PC-9 (cell line): ENCODE measurements at regions not wholly inside any gene's neighbourhood (a gene's known extent, or its start where the extent isn't known, plus 50 kb on each side); places are given as distances from the start of the nearest gene placed in this dataset.

Experiments used
- BruUV-seq: library from RNA; stranded (reverse); fragments of 400-500 nt; replicated peaks from 2 replicates; lab custom pipeline; 2021; lab: Mats Ljungman, UMichigan
- CTCF ChIA-PET: fragments of 300-600 bp; sonication (Branson Sonifier 250); formaldehyde crosslinking; loops from one replicate; lab custom pipeline; 2022; ENCODE audit warnings: antibody characterized with exemption; lab: Charles Lee
- POLR2A ChIA-PET: fragments of 300-600 bp; sonication (Branson Sonifier 250); formaldehyde crosslinking; loops from one replicate; lab custom pipeline; 2022; ENCODE audit warnings: antibody characterized with exemption; ENCODE audit not compliant: unreplicated experiment; lab: Charles Lee
- DNase-seq, 2 experiments: peaks; one replicate each; pipeline versions ENCODE4 v3.0.0 to v3.0.0-alpha.2; 2015 to 2022; ENCODE audit warnings: mixed read lengths in 1 of 2
- H2AFZ ChIP-seq: fragments of 200-600 bp; sonication (generic); 2 replicates; pipeline ENCODE4 v1.8.1; 2017; ENCODE audit warnings: antibody characterized with exemption
- H3F3A ChIP-seq: fragments of 200-600 bp; sonication (generic); 2 replicates; pipeline ENCODE4 v1.8.1; 2017; ENCODE audit warnings: antibody characterized with exemption, mild to moderate bottlenecking, low read depth; ENCODE audit not compliant: insufficient read depth
- H3K27ac ChIP-seq: fragments of 200-600 bp; sonication (generic); 2 replicates; pipeline ENCODE4 v1.6.1; 2016; ENCODE audit warnings: mixed run types
- H3K27me3 ChIP-seq: fragments of 200-600 bp; sonication (generic); 2 replicates; pipeline ENCODE4 v1.6.1; 2016; ENCODE audit warnings: low read depth, mixed run types; ENCODE audit not compliant: insufficient read depth
- H3K36me3 ChIP-seq: fragments of 200-600 bp; sonication (generic); 2 replicates; pipeline ENCODE4 v1.6.1; 2016; ENCODE audit warnings: low read depth, mixed run types
- H3K4me1 ChIP-seq: fragments of 200-600 bp; sonication (generic); replicated peaks from 2 replicates; pipeline ENCODE4 v1.6.1; 2016; ENCODE audit warnings: mixed run types; ENCODE audit not compliant: insufficient read depth
- H3K4me2 ChIP-seq: fragments of 200-600 bp; sonication (generic); 2 replicates; pipeline ENCODE4 v1.6.1; 2017; ENCODE audit warnings: mixed run types
- H3K4me3 ChIP-seq: fragments of 200-600 bp; sonication (generic); 2 replicates; pipeline ENCODE4 v1.6.1; 2016; ENCODE audit warnings: mixed run types
- H3K79me2 ChIP-seq: fragments of 200-600 bp; sonication (generic); 2 replicates; pipeline ENCODE4 v1.6.1; 2017; ENCODE audit warnings: low read depth, mixed run types
- H3K9me2 ChIP-seq: fragments of 200-600 bp; sonication (generic); 2 replicates; pipeline ENCODE4 v1.8.1; 2017; ENCODE audit warnings: mild to moderate bottlenecking; ENCODE audit not compliant: insufficient read depth
- H3K9me3 ChIP-seq: fragments of 200-600 bp; sonication (generic); 2 replicates; pipeline ENCODE4 v1.8.1; 2016; ENCODE audit warnings: low read depth; ENCODE audit not compliant: insufficient read depth
- H4K20me1 ChIP-seq: fragments of 200-600 bp; sonication (generic); 2 replicates; pipeline ENCODE4 v1.8.1; 2017; ENCODE audit not compliant: insufficient read depth
- EZH2 ChIP-seq: fragments of 200-600 bp; sonication (generic); IDR thresholded peaks from 2 replicates; pipeline ENCODE4 v1.8.0; 2017; ENCODE audit warnings: antibody characterized with exemption, low read depth
- intact Hi-C: fragments of 100-400 bp; cut with micrococcal nuclease; formaldehyde crosslinking; loops from one replicate; pipeline ENCODE4 v1.10.0; 2022; ENCODE audit not compliant: unreplicated experiment
- TF ChIP-seq, protein P1 (sequence below): fragments of 200-600 bp; sonication (generic); conservative IDR thresholded peaks from 2 replicates; pipeline ENCODE4 v1.6.1; 2017; ENCODE audit warnings: mixed run types, antibody characterized with exemption, mild to moderate bottlenecking, moderate library complexity

DNA sequence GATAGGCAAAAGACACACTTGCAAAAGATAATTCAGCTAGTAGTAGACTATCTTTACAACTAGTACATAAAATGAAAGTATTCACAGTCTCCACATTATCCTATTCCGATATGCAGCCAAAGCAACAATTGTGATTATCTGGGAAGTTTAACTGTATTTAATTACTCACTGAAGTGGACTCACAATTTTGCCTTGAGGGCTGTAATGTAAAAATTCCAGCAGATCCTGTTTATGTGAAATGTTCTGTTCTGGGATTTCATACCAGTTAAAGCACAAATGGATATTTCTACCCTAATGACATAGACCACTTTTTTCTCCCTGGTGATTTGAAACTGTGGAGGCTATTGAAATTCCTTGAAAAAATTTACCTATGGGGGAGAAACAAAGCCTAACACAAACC lies 474.4 kb upstream of the EDIL3 start:
- ChIA-PET CTCF (no interaction called here), POLR2A (no interaction called here)
- no peaks in the 10 kb centered on the region for H3K79me2 ChIP-seq
- H3K9me3 ChIP-seq, result no peaks in the 10 kb centered on the region
- no peaks in the 10 kb centered on the region for H3K4me1 ChIP-seq
- no peaks in the 10 kb centered on the region for H3K9me2 ChIP-seq
- TF ChIP-seq, protein P1, sequence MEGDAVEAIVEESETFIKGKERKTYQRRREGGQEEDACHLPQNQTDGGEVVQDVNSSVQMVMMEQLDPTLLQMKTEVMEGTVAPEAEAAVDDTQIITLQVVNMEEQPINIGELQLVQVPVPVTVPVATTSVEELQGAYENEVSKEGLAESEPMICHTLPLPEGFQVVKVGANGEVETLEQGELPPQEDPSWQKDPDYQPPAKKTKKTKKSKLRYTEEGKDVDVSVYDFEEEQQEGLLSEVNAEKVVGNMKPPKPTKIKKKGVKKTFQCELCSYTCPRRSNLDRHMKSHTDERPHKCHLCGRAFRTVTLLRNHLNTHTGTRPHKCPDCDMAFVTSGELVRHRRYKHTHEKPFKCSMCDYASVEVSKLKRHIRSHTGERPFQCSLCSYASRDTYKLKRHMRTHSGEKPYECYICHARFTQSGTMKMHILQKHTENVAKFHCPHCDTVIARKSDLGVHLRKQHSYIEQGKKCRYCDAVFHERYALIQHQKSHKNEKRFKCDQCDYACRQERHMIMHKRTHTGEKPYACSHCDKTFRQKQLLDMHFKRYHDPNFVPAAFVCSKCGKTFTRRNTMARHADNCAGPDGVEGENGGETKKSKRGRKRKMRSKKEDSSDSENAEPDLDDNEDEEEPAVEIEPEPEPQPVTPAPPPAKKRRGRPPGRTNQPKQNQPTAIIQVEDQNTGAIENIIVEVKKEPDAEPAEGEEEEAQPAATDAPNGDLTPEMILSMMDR, result no peak
- TF ChIP-seq EZH2, result no peak
- intact Hi-C loops, result no loop called here
- BruUV-seq, result no TSS peak
- no peak overlapping the region for H2AFZ ChIP-seq
- no peaks in the 10 kb centered on the region for H3K36me3 ChIP-seq
- no peaks in the 10 kb centered on the region for H3F3A ChIP-seq
- no peaks in the 10 kb centered on the region for H4K20me1 ChIP-seq
- H3K27me3 ChIP-seq, result no peaks in the 10 kb centered on the region
- H3K4me2 ChIP-seq, result no peak overlapping the region
- no peak overlapping the region for H3K27ac ChIP-seq
- no peak overlapping the region for H3K4me3 ChIP-seq
- DNase-seq, result no peak

DNA sequence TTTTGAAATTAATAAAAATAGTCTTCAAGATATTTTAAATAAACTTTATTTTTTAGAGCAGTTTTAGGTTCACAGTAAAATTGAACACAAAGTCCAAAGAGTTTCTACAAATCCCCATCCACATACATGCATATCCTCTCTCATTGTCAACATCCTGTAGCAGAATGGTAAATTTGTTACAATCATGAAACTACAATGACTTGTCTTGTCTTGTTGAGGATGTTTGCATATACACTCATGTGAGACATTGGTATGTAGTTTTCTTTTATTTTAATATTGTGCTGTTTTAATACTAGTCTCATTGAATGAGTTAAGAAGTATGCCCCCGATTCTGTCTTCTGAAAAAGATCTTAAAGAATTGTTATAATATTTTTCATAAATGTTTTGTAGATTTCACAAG lies 447.0 kb upstream of the EDIL3 start:
- no peak overlapping the region for H3K27ac ChIP-seq
- H3K27me3 ChIP-seq, result no peaks in the 10 kb centered on the region
- H3K4me1 ChIP-seq, result no peaks in the 10 kb centered on the region
- H3K4me3 ChIP-seq, result no peak overlapping the region
- BruUV-seq, result no TSS peak
- no peaks in the 10 kb centered on the region for H3K79me2 ChIP-seq
- DNase-seq, result no peak
- ChIA-PET CTCF (no interaction called here), POLR2A (no interaction called here)
- no peaks in the 10 kb centered on the region for H3K9me3 ChIP-seq
- H3K9me2 ChIP-seq, result no peaks in the 10 kb centered on the region
- H4K20me1 ChIP-seq, result no peaks in the 10 kb centered on the region
- intact Hi-C loops, result no loop called here
- H3F3A ChIP-seq, result no peaks in the 10 kb centered on the region
- no peak overlapping the region for H2AFZ ChIP-seq
- TF ChIP-seq, protein P1, result no peak
- no peak for TF ChIP-seq EZH2
- H3K4me2 ChIP-seq, result no peak overlapping the region
- H3K36me3 ChIP-seq, result no peaks in the 10 kb centered on the region

DNA sequence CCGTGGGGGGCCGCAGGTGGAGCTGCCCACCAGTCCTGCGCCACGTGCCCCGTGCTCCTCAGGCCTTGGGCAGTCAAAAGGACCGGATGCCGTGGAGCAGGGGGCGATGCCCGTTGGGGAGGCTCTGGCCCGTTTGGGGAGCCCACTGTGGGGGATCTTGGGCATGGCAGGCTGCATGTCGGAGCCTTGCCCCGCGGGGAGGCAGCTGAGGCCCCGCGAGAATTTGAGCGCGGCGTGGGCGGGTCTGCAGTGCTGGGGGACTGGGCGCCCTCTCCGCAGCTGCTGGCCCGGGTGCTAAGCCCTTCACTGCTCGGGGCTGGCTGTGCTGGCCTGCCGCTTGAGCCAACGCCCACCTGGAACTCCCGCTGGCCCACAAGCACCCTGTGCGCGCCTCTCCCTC lies 445.6 kb upstream of the EDIL3 start:
- no peak overlapping the region for H3K4me2 ChIP-seq
- intact Hi-C loops, result no loop called here
- no TSS peak for BruUV-seq
- DNase-seq, result no peak
- H3K27ac ChIP-seq, result no peak overlapping the region
- H3K9me3 ChIP-seq, result no peaks in the 10 kb centered on the region
- no peaks in the 10 kb centered on the region for H3K4me1 ChIP-seq
- H3K9me2 ChIP-seq, result no peaks in the 10 kb centered on the region
- H2AFZ ChIP-seq, result no peak overlapping the region
- TF ChIP-seq, protein P1, result no peak
- no peak for TF ChIP-seq EZH2
- H3K27me3 ChIP-seq, result no peaks in the 10 kb centered on the region
- no peak overlapping the region for H3K4me3 ChIP-seq
- ChIA-PET POLR2A (no interaction called here), CTCF (no interaction called here)
- no peaks in the 10 kb centered on the region for H3K36me3 ChIP-seq
- no peaks in the 10 kb centered on the region for H4K20me1 ChIP-seq
- no peaks in the 10 kb centered on the region for H3K79me2 ChIP-seq
- no peaks in the 10 kb centered on the region for H3F3A ChIP-seq
